GM12873 (cell line): ENCODE measurements at regions not wholly inside any gene's neighbourhood (a gene's known extent, or its start where the extent isn't known, plus 50 kb on each side); places are given as distances from the start of the nearest gene placed in this dataset.

ENCODE experiments used
- TF ChIP-seq, protein P1 (sequence below): IDR thresholded peaks from 2 replicates; pipeline ENCODE4 v1.5.1; 2012; ENCODE audit warnings: low read depth, mild to moderate bottlenecking, moderate library complexity, low read length, control low read depth; ENCODE audit not compliant: insufficient read depth; ENCODE audit errors: missing control alignments

DNA sequence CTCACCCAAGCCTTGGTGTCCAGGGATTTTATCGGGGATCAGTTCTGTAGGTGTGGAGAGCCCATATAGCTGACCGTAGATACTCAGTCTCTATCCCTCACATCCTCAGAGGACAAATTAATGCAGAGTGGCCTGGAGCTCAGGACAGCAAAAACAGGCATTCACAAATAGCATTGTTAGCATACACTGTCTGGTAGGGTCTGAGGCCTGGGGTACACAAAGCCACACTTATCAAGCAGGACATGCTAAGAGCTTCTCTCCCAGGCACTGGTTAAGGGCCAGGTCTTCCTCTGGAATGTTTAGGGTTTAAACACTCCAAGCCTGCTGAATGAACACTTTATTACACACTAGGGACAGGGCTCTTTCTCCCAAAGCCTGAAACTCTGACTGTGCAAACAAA lies 253.2 kb downstream of the NEDD1 start:
- TF ChIP-seq, protein P1, sequence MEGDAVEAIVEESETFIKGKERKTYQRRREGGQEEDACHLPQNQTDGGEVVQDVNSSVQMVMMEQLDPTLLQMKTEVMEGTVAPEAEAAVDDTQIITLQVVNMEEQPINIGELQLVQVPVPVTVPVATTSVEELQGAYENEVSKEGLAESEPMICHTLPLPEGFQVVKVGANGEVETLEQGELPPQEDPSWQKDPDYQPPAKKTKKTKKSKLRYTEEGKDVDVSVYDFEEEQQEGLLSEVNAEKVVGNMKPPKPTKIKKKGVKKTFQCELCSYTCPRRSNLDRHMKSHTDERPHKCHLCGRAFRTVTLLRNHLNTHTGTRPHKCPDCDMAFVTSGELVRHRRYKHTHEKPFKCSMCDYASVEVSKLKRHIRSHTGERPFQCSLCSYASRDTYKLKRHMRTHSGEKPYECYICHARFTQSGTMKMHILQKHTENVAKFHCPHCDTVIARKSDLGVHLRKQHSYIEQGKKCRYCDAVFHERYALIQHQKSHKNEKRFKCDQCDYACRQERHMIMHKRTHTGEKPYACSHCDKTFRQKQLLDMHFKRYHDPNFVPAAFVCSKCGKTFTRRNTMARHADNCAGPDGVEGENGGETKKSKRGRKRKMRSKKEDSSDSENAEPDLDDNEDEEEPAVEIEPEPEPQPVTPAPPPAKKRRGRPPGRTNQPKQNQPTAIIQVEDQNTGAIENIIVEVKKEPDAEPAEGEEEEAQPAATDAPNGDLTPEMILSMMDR, result no peak

DNA sequence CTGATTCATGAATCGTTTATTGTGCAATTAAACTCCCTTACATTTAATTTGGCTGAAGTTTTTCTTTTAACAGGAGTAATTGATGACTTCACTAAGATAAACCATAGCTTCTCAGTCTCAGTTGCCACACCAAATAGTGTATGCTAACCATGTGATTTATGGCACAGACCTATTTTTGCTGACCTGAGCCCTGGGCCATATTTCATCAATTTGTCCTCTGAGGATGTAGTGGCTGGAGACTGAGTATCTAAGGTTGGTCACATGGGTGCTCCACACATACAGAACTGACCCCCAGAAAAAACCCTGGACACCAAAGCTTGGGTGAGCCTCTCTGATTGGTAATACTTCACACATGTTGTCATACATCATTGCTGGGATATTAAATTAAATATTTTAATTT lies 255.1 kb downstream of the NEDD1 start:
- TF ChIP-seq, protein P1, result no peak

DNA sequence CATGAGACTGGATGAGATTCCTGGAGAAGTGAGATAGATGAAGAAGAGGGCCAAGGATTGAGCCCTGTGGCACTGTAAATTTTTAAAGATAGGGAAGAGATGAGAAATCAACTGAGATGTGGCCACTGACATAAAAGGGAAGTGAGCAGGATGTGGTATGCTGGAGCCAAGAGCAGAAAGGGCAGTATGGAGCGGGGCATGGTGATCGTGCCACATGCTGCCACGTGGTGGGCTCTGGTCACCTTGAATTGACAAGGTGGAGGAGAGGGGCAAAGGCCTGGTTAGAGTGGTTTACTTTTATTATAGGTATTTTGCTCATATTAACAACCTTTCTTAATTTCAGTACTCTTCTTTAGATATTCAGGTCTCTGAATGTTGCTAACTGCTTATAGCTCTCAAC lies 257.9 kb downstream of the NEDD1 start:
- TF ChIP-seq, protein P1, result no peak

DNA sequence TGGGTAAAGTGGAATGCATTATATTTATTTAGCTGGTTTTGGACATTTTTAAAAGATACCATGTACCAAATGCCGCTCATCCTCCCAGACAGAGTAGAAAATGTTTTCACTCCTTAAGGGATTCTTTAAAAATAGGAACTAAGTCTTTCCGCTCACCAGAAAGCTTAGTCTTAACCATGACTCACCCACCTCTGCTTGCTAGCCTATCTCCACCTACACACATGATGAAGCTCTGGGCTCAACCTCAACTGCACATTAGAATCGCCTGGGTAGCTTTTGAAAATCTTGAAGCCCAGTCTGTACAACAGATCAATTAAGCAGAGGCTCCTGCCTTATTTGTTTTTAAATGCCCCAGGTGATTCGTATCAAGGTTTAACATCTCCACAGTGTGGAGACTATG lies 260.5 kb downstream of the NEDD1 start:
- TF ChIP-seq, protein P1, result no peak

DNA sequence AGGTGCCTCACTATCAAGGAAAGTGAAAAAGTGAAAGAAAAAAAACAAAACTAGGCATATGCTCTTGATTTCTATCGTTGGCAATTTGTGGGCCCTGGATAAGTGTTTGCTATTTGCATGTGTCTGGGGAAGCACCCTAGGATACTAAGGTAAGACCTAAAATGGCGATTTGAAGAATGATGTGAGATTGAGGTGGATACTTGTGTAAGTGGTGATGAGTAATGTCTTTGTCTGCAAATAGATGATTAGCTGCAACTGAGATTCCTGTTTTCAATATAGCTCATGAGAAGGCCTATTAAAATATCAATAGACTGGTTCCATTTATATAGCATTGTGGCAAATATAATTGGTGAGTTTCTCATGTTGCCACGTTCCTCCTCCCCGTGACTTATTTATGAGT lies 261.7 kb downstream of the NEDD1 start:
- TF ChIP-seq, protein P1, result no peak

DNA sequence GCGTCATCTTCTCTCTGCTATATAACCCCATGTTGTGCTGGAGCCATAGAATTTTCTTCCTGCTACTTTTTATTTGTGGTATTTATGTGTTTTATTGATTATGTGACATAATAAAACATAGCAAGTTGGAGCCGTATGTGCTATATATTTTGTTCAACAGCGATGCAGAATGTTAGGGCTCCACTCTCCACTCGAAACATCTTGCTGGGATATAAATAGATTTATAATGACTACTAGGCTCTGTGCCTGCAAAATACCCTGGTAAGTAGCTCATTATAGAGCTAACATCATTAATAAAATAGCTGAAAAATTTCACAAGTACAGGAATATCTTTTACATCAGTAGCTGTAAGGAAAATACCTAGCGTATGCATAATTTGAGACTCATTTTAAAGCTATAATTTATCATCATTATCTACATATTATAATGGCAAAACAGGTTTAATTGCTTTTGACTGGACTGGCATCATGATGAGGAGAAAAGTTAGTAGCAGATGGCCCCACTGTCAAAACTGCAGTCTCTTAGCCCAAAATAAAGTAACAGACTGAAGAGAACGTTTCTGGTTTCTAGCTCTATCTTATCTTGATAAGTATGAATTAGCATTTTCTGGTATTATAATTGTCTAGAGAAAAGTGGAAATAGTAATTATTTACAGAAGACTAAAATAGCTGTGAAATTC lies 263.0 kb downstream of the NEDD1 start:
- TF ChIP-seq, protein P1, result no peak

DNA sequence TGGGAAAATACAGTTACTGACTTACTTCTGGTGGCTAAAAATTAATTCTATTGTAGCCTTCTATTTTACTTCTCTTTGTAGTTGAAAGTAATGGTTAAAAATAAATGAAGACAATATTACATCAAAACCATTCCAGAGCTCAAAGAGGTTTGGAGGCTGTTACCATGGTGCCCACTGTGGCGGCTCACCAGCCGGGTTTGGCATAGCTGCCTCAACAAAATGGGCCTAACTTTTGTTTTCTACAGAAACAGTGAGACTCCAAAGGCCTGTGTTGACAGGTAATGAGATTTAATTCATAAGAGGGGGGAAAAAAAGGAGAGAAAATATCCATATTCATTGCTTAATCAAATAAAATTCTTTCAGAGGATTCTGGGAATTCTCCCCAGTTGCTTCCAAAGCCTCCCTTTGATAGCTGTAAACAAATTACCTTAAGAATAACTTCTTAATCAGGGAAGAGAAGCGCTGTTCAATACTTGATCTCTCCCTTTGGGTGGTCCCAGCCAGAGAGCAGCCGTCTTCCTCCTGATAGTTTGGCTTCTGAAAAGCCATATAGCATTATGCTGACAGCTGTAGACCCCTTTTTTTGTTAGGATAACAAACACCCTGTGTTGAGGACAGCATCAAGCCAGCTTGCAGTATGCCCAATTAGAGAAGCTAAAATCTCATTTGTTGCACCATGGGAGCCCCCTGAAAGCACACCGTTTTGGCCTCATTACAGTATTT lies 266.8 kb downstream of the NEDD1 start:
- TF ChIP-seq, protein P1, result no peak
